ENCODE measurements at regions not wholly inside any gene's neighbourhood (a gene's known extent, or its start where the extent isn't known, plus 50 kb on each side); places are given as distances from the start of the nearest gene placed in this dataset.

- H2AK5ac ChIP-seq (ENCODE audit: insufficient read length, low read length): no peak overlapping the region
- H3K79me1 ChIP-seq (ENCODE audit: insufficient read depth, low read depth, low read length, poor library complexity, severe bottlenecking): no peaks in the 10 kb centered on the region
- no peak for DNase-seq
- no peak overlapping the region for H4K5ac ChIP-seq (ENCODE audit: insufficient read length, low read depth, low read length)
- TF ChIP-seq CTCF (conservative IDR thresholded peaks at IDR 0.05): no peak
- H2AFZ ChIP-seq (ENCODE audit: low read length): no peak overlapping the region
- H2BK15ac ChIP-seq (ENCODE audit: low read depth, low read length): no peak overlapping the region
- H3T11ph ChIP-seq (ENCODE audit: low read length): no peak overlapping the region
- H3K23me2 ChIP-seq (ENCODE audit: insufficient read length, low read depth, low read length, poor library complexity, severe bottlenecking): no peaks in the 10 kb centered on the region
- Mint-ChIP-seq H3K36me3 (ENCODE audit: insufficient read depth in 1 of 3, low read depth in 3 of 3) (peaks cover 0 to 6% (median 0%) of the 10 kb centered on the region in 3 experiments; a peak in 1 of 7 replicates), H3K9me3 (no peaks in the 10 kb centered on the region), H3K4me1 (peaks cover 32 to 34% of the 10 kb centered on the region in 2 experiments), H3K27ac (no peak overlapping the region; a peak in 2 of 7 replicates), H3K27me3 (ENCODE audit: low read depth) (no peaks in the 10 kb centered on the region), H3K4me3 (no peak overlapping the region)
- H4K91ac ChIP-seq (ENCODE audit: insufficient read length, low read depth, low read length): no peak overlapping the region
- no peak overlapping the region for H2BK5ac ChIP-seq (ENCODE audit: insufficient read length, low read length)
- H3K4me2 ChIP-seq (ENCODE audit: insufficient read depth, insufficient read length, low read length): no peak overlapping the region
- no peak overlapping the region for H3K27ac ChIP-seq (ENCODE audit: insufficient read length, low read depth, low read length)
- H3K79me2 ChIP-seq (ENCODE audit: insufficient read depth, low read length): no peaks in the 10 kb centered on the region
- no peak overlapping the region for H3K56ac ChIP-seq (ENCODE audit: insufficient read length, low read depth, low read length)
- H3K23ac ChIP-seq (ENCODE audit: insufficient read length, low read depth, low read length): no peak overlapping the region
- H3K4ac ChIP-seq (ENCODE audit: low read depth, low read length): no peak overlapping the region
- H4K20me1 ChIP-seq (ENCODE audit: control insufficient read depth, insufficient read depth, insufficient read length): no peaks in the 10 kb centered on the region
- no peak overlapping the region for H3K18ac ChIP-seq (ENCODE audit: insufficient read length, low read depth, low read length)
- no peak overlapping the region for H2BK12ac ChIP-seq (ENCODE audit: insufficient read length, low read depth, low read length)
- H3K14ac ChIP-seq (ENCODE audit: insufficient read depth, low read length): no peak overlapping the region
- H2BK20ac ChIP-seq (ENCODE audit: low read depth, low read length, poor library complexity, severe bottlenecking): no peak overlapping the region
- H3K27me3 ChIP-seq (ENCODE audit: insufficient read depth, low read length): no peaks in the 10 kb centered on the region
- no peaks in the 10 kb centered on the region for H3K9me3 ChIP-seq (ENCODE audit: control insufficient read depth, low read depth, low read length)
- H3K9ac ChIP-seq (ENCODE audit: extremely low read depth, insufficient read length, low read length): no peak overlapping the region
- H3K4me1 ChIP-seq (ENCODE audit: insufficient read depth, low read length): peaks cover 14% of the 10 kb centered on the region
- no peak overlapping the region for H2BK120ac ChIP-seq (ENCODE audit: low read depth, low read length, poor library complexity, severe bottlenecking)
- H4K8ac ChIP-seq (replicated peaks; ENCODE audit: insufficient read length, low read depth, low read length): no peak overlapping the region
These were observed 282.4 kb downstream of the ZNF326 start for GRCh38 chr1:90277270-90277669.
